HG02678 (cell line): ENCODE measurements at regions not wholly inside any gene's neighbourhood (a gene's known extent, or its start where the extent isn't known, plus 50 kb on each side); places are given as distances from the start of the nearest gene placed in this dataset.
"Not testable (repeated sequence)": the region's sequence is repeated elsewhere in the genome, so short reads cannot be mapped to it uniquely, and the experiment has no call there.

Experiments
- ATAC-seq: cut with Tn5 transposase; IDR thresholded peaks from one replicate; pipeline ENCODE4 v1.9.1; 2021; ENCODE audit warnings: mild to moderate bottlenecking, moderate library complexity; ENCODE audit not compliant: unreplicated experiment

GRCh38 chr15:37397266-37398022, 297.1 kb upstream of the MEIS2 start:
- no peak for ATAC-seq

DNA sequence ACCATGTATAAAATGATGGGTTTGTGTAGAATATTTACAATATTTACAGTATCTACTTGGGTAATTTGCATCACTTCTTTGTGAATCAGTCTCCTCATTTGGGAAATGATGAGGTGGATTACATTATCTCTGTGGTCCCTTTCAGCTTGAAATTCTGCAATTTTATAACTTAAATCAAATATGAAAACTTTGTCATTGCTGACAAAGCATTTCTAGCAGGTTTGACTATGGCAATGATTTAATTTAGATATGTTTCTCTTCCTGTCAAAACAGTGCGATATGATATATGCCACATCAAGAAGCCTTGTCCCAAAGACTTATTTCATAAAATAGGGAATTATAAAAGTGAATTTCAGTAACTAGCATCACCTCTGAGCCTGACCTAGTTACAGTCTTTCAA, 315.8 kb upstream of the MEIS2 start:
- no peak for ATAC-seq

DNA sequence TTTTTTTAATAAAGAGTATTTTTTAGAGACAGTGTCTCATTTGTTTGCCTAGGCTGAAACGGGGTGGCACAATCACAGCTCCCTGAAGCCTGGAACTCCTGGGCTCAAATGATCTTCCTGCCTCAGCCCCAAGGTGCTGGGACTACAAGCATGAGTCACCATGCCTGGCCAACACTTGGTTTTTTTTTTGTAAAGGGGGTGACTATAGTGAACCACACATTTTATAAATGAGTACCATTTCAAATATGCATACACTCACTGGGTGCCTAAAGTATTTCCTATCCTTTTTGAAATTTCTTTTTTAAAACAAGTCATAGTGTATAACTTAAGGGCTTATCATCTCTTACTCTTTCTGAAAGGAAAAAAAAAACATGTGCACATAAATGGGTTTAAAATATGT, 325.2 kb upstream of the MEIS2 start:
- ATAC-seq = no peak

- not testable (repeated sequence) for ATAC-seq
Observed at GRCh38 chr15:37427393-37427792, 327.0 kb upstream of the MEIS2 start.

- ATAC-seq = no peak
Observed at GRCh38 chr15:37446921-37447320, 346.6 kb upstream of the MEIS2 start.

- ATAC-seq = no peak
Observed at GRCh38 chr15:37452498-37452897, 352.1 kb upstream of the MEIS2 start.

DNA sequence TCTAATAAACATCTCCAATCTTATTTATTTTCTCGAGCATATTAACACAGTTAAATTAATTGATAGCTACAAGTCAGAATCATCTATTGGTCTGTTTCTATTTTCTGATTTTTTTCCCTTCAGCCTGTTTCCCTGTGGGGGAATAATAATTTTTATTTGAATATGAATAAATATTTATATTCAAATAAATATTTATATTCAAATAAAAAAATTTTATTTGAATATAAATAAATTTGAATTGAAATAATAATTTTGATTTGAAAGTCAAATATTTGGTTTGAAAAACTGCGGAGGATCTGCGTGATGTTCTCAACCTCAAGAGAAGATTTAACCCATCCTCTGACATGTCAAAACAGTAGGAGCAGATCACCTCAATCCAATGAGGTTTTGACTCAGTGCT, 380.1 kb upstream of the MEIS2 start:
- no peak for ATAC-seq

DNA sequence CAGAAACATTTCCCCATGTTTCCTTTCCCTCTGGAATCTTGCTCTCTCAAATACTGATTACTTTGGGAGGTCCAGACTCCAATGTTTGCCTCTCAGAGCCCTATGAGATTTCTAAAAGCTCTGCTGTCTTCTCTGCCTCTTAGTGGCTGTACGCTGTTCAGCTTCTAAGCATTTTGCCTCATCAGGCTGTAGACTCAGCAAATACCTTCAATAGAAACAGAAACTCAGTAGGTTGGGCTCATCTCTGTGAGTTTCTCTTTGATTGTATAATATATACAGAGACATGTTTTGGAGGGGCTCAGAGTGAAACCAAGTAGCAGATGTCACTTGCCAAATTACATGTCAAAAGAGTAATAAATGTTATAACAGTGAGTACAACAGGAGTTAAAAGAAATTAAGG, 380.8 kb upstream of the MEIS2 start:
- no peak for ATAC-seq

DNA sequence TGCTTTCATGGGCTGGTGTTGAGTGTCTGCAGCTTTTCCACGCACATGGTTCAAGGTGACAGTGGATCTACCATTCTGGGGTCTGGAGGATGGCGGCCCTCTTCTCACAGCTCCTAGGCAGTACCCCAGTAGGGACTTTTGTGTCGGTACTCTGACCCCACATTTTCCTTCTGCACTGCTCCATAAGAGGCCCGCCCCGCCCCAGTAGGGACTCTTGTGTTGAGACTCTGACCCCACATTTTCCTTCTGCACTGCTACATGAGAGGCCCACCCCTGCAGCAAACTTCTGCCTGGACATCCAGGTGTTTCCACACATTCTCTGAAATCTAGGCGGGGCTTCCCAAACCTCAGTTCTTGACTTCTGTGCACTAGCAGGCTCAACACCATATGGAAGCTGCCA, 383.4 kb upstream of the MEIS2 start:
- no peak for ATAC-seq

DNA sequence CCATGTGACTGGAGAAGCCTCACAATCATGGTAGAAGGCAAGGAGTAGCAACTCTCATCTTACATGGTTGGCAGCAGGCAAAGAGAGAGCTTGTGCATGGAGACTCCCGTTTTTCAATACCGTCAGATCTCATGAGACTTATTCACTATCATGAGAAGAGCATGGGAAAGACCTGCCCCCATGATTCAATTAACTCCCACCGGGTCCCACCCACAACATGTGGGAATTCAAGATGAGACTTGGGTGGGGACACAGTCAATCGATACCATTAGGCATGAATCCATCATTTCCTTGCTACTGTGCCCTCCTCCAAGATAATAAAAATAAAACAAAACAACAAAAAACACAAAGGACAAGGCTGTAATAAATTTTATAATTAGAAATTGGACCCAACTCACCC, 384.7 kb upstream of the MEIS2 start:
- no peak for ATAC-seq

GRCh38 chr15:37490707-37491106, 390.4 kb upstream of the MEIS2 start:
- ATAC-seq = no peak

GRCh38 chr15:37516621-37517020, 416.3 kb upstream of the MEIS2 start:
- ATAC-seq = no peak

GRCh38 chr15:37517191-37517895, 417.0 kb upstream of the MEIS2 start:
- no peak for ATAC-seq

- ATAC-seq = no peak
Observed at GRCh38 chr15:37518436-37518835, 416.0 kb upstream of the TMCO5A start.

DNA sequence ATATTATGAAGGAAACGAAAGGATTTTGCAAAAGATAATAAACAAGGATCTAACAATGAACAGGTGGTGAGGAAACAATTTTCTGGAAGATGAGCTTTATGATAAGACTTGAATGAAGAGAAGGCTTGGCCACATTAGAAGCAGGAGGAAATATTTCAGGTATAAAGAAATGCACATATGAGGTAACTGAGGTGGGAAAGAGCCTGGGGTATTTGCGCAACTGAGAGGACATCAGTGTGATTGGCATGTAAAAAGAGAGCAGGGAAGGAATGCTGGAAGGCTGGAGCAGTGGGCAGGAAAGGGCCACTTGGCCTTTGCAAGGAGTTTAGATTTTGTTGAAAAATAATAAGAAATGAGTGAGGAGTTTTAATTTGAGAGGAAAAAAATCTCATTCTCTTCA, 414.4 kb upstream of the TMCO5A start:
- no peak for ATAC-seq

GRCh38 chr15:37520882-37521281, 413.6 kb upstream of the TMCO5A start:
- ATAC-seq = no peak

- no peak for ATAC-seq
Observed at GRCh38 chr15:37524601-37525000, 409.8 kb upstream of the TMCO5A start.

DNA sequence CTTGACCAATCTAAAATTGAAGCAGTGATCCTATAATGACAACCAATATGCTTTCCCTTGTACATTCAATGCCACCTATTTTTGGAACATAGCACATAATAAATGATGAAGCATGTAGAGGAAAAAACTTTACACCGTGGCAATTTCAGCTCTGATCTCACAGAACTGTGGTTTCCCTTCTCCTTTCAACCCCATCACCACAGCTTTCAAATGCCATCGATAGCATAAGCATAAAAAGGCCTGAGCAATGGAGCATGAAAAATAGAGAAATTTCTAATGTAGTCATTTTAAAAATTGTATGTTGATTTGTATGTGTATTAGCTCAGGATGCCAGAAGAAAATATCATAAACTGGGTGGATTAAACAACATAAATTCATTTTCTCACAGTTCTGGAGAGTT, 406.0 kb upstream of the TMCO5A start:
- ATAC-seq = no peak

- no peak for ATAC-seq
Observed at GRCh38 chr15:37536967-37537605, 397.4 kb upstream of the TMCO5A start.

GRCh38 chr15:37537802-37538201, 396.6 kb upstream of the TMCO5A start:
- ATAC-seq = no peak

- no peak for ATAC-seq
Observed at GRCh38 chr15:37548116-37548515, 386.3 kb upstream of the TMCO5A start.

GRCh38 chr15:37550360-37551024, 383.9 kb upstream of the TMCO5A start:
- no peak for ATAC-seq
